Lower leg skin (tissue), 3 donors: ENCODE measurements at regions not wholly inside any gene's neighbourhood (a gene's known extent, or its start where the extent isn't known, plus 50 kb on each side); places are given as distances from the start of the nearest gene placed in this dataset.

Experiments
- POLR2A ChIP-seq, 2 donors: fragments of 450-650 bp; IDR thresholded peaks; one replicate each; pipeline ENCODE4 v1.6.1; 2016 to 2017; ENCODE audit warnings: antibody characterized with exemption in 2 of 2, mild to moderate bottlenecking in 1 of 2, moderate library complexity in 1 of 2
- TF ChIP-seq, protein P1 (sequence below), 3 donors: fragments of 450-650 bp; IDR thresholded peaks; one replicate each; pipeline ENCODE4 v1.5.1; 2016; ENCODE audit warnings: antibody characterized with exemption in 3 of 3, mild to moderate bottlenecking in 3 of 3, moderate library complexity in 2 of 3

- no peak for TF ChIP-seq POLR2A (IDR thresholded peaks at IDR 0.05)
- TF ChIP-seq, protein P1, sequence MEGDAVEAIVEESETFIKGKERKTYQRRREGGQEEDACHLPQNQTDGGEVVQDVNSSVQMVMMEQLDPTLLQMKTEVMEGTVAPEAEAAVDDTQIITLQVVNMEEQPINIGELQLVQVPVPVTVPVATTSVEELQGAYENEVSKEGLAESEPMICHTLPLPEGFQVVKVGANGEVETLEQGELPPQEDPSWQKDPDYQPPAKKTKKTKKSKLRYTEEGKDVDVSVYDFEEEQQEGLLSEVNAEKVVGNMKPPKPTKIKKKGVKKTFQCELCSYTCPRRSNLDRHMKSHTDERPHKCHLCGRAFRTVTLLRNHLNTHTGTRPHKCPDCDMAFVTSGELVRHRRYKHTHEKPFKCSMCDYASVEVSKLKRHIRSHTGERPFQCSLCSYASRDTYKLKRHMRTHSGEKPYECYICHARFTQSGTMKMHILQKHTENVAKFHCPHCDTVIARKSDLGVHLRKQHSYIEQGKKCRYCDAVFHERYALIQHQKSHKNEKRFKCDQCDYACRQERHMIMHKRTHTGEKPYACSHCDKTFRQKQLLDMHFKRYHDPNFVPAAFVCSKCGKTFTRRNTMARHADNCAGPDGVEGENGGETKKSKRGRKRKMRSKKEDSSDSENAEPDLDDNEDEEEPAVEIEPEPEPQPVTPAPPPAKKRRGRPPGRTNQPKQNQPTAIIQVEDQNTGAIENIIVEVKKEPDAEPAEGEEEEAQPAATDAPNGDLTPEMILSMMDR (IDR thresholded peaks at IDR 0.05), result no peak
These were observed 235.5 kb upstream of the NT5C1B start for GRCh38 chr2:18824915-18825314.
